ENCODE measurements at regions not wholly inside any gene's neighbourhood (a gene's known extent, or its start where the extent isn't known, plus 50 kb on each side); places are given as distances from the start of the nearest gene placed in this dataset.
"Not testable (repeated sequence)": the region's sequence is repeated elsewhere in the genome, so short reads cannot be mapped to it uniquely, and the experiment has no call there.

GRCh38 chr3:106349191-106349881 lies 480.5 kb upstream of the CBLB start:
- Histone ChIP-seq H3K27ac (no peak overlapping the region), H3K4me3 (no peak overlapping the region)

- Histone ChIP-seq H3K27ac (no peak overlapping the region), H3K4me3 (no peak overlapping the region)
Observed at GRCh38 chr3:106355873-106356272, 487.1 kb upstream of the CBLB start.

- Histone ChIP-seq H3K4me3 (no peak overlapping the region), H3K27ac (no peak overlapping the region)
Observed at GRCh38 chr3:106359692-106360091, 490.9 kb upstream of the CBLB start.

GRCh38 chr3:106360901-106361300 lies 492.1 kb upstream of the CBLB start:
- not testable (repeated sequence) for H3K4me3 ChIP-seq, H3K27ac ChIP-seq

- no peak overlapping the region for H3K4me3 ChIP-seq
- no peak overlapping the region for H3K27ac ChIP-seq
Observed at GRCh38 chr3:106364477-106364876, 495.7 kb upstream of the CBLB start.

GRCh38 chr3:106365061-106365691 lies 496.4 kb upstream of the CBLB start:
- H3K4me3 ChIP-seq = no peak overlapping the region
- no peak overlapping the region for H3K27ac ChIP-seq

GRCh38 chr3:106366352-106366751 lies 497.5 kb upstream of the CBLB start:
- no peak overlapping the region for H3K4me3 ChIP-seq
- no peak overlapping the region for H3K27ac ChIP-seq

- no peak overlapping the region for H3K27ac ChIP-seq
- H3K4me3 ChIP-seq = no peak overlapping the region
Observed at GRCh38 chr3:106367496-106367895, 498.7 kb upstream of the CBLB start.

- no peak overlapping the region for H3K27ac ChIP-seq
Observed at GRCh38 chr3:106371221-106371970, 502.6 kb upstream of the CBLB start.

GRCh38 chr3:106371971-106372805 lies 503.4 kb upstream of the CBLB start:
- no peak overlapping the region for H3K27ac ChIP-seq

More at GRCh38 chr3:106371221-106371970, 502.6 kb upstream of the CBLB start:
- H3K4me3 ChIP-seq = no peak overlapping the region

GRCh38 chr3:106372806-106373190 lies 504.0 kb upstream of the CBLB start:
- no peak overlapping the region for H3K27ac ChIP-seq

More at GRCh38 chr3:106371971-106372805, 503.4 kb upstream of the CBLB start:
- no peak overlapping the region for H3K4me3 ChIP-seq

GRCh38 chr3:106376016-106376570 lies 507.3 kb upstream of the CBLB start:
- H3K27ac ChIP-seq = no peak overlapping the region
- no peak overlapping the region for H3K4me3 ChIP-seq

More at GRCh38 chr3:106372806-106373190, 504.0 kb upstream of the CBLB start:
- H3K4me3 ChIP-seq = no peak overlapping the region

GRCh38 chr3:106379251-106379750 lies 510.5 kb upstream of the CBLB start:
- H3K27ac ChIP-seq = no peak overlapping the region
- no peak overlapping the region for H3K4me3 ChIP-seq

GRCh38 chr3:106380232-106380631 lies 511.4 kb upstream of the CBLB start:
- Histone ChIP-seq H3K27ac (no peak overlapping the region), H3K4me3 (no peak overlapping the region)

GRCh38 chr3:106381286-106381938 lies 512.6 kb upstream of the CBLB start:
- Histone ChIP-seq H3K4me3 (no peak overlapping the region), H3K27ac (no peak overlapping the region)

- H3K27ac ChIP-seq = no peak overlapping the region
- no peak overlapping the region for H3K4me3 ChIP-seq
Observed at GRCh38 chr3:106381939-106382335, 513.1 kb upstream of the CBLB start.

- Histone ChIP-seq H3K4me3 (no peak overlapping the region), H3K27ac (no peak overlapping the region)
Observed at GRCh38 chr3:106386050-106386449, 517.2 kb upstream of the CBLB start.

GRCh38 chr3:106392915-106393314 lies 524.1 kb upstream of the CBLB start:
- no peak overlapping the region for H3K4me3 ChIP-seq
- H3K27ac ChIP-seq = no peak overlapping the region

GRCh38 chr3:106397006-106397405 lies 528.2 kb upstream of the CBLB start:
- Histone ChIP-seq H3K4me3 (no peak overlapping the region), H3K27ac (no peak overlapping the region)
